Parathyroid adenoma (tissue), 2 donors: ENCODE measurements at regions not wholly inside any gene's neighbourhood (a gene's known extent, or its start where the extent isn't known, plus 50 kb on each side); places are given as distances from the start of the nearest gene placed in this dataset.

Experiments
- H2AFZ ChIP-seq: fragments of 300-600 bp; sonication (generic); one replicate; pipeline ENCODE4 v1.7.0; 2017; ENCODE audit warnings: antibody characterized with exemption, mild to moderate bottlenecking
- H3K27ac ChIP-seq: fragments of 300-600 bp; sonication (generic); one replicate; pipeline ENCODE4 v1.7.0; 2017
- H3K27me3 ChIP-seq: fragments of 300-600 bp; sonication (generic); one replicate; pipeline ENCODE4 v1.7.0; 2017; ENCODE audit warnings: low read length; ENCODE audit not compliant: control insufficient read depth, insufficient read depth
- H3K36me3 ChIP-seq: fragments of 300-600 bp; sonication (generic); one replicate; pipeline ENCODE4 v1.7.0; 2017; ENCODE audit warnings: low read length; ENCODE audit not compliant: control insufficient read depth, insufficient read depth
- H3K4me1 ChIP-seq: fragments of 300-600 bp; sonication (generic); one replicate; pipeline ENCODE4 v1.7.0; 2017; ENCODE audit warnings: control low read depth
- H3K4me2 ChIP-seq: fragments of 300-600 bp; sonication (generic); one replicate; pipeline ENCODE4 v1.7.0; 2017; ENCODE audit warnings: low read length
- H3K4me3 ChIP-seq: fragments of 300-600 bp; sonication (generic); one replicate; pipeline ENCODE4 v1.7.0; 2017; ENCODE audit warnings: low read depth, low read length
- H3K79me2 ChIP-seq: fragments of 300-600 bp; sonication (generic); one replicate; pipeline ENCODE4 v1.7.0; 2017; ENCODE audit warnings: control low read depth
- H3K9ac ChIP-seq: fragments of 300-600 bp; sonication (generic); one replicate; pipeline ENCODE4 v1.7.0; 2017; ENCODE audit warnings: mild to moderate bottlenecking
- H3K9me3 ChIP-seq: fragments of 300-600 bp; sonication (generic); one replicate; pipeline ENCODE4 v1.7.0; 2017; ENCODE audit warnings: low read length; ENCODE audit not compliant: control insufficient read depth
- CTCF ChIP-seq: fragments of 300-600 bp; sonication (generic); IDR thresholded peaks from one replicate; pipeline ENCODE4 v1.7.0; 2017; ENCODE audit warnings: antibody characterized with exemption, mild to moderate bottlenecking
- donor health status: primary hyperparathyroidism.

GRCh38 chr6:164534070-164534766, 775.2 kb downstream of the C6orf118 start:
- H3K27me3 ChIP-seq, result no peaks in the 10 kb centered on the region
- H3K27ac ChIP-seq, result no peak overlapping the region
- no peaks in the 10 kb centered on the region for H3K36me3 ChIP-seq
- H3K4me2 ChIP-seq, result no peak overlapping the region
- H3K9ac ChIP-seq, result no peak overlapping the region
- no peaks in the 10 kb centered on the region for H3K79me2 ChIP-seq
- H2AFZ ChIP-seq, result no peak overlapping the region
- no peaks in the 10 kb centered on the region for H3K4me1 ChIP-seq
- no peak overlapping the region for H3K4me3 ChIP-seq
- no peaks in the 10 kb centered on the region for H3K9me3 ChIP-seq
- no peak for TF ChIP-seq CTCF

GRCh38 chr6:164533045-164533362, 776.4 kb downstream of the C6orf118 start:
- Histone ChIP-seq H3K4me2 (no peak overlapping the region), H3K9ac (no peak overlapping the region), H3K79me2 (no peaks in the 10 kb centered on the region), H3K4me3 (no peak overlapping the region), H3K27ac (no peak overlapping the region), H3K4me1 (no peaks in the 10 kb centered on the region), H3K27me3 (no peaks in the 10 kb centered on the region), H3K36me3 (no peaks in the 10 kb centered on the region), H2AFZ (no peak overlapping the region), H3K9me3 (no peaks in the 10 kb centered on the region)
- no peak for TF ChIP-seq CTCF

GRCh38 chr6:164532198-164533044, 777.0 kb downstream of the C6orf118 start:
- no peak for TF ChIP-seq CTCF
- no peak overlapping the region for H3K9ac ChIP-seq
- H3K4me3 ChIP-seq, result no peak overlapping the region
- H3K27me3 ChIP-seq, result no peaks in the 10 kb centered on the region
- H3K36me3 ChIP-seq, result no peaks in the 10 kb centered on the region
- no peak overlapping the region for H3K4me2 ChIP-seq
- H3K9me3 ChIP-seq, result no peaks in the 10 kb centered on the region
- no peaks in the 10 kb centered on the region for H3K79me2 ChIP-seq
- no peak overlapping the region for H2AFZ ChIP-seq
- H3K4me1 ChIP-seq, result no peaks in the 10 kb centered on the region
- no peak overlapping the region for H3K27ac ChIP-seq

- Histone ChIP-seq H3K79me2 (no peaks in the 10 kb centered on the region), H2AFZ (no peak overlapping the region), H3K9ac (no peak overlapping the region), H3K27me3 (no peaks in the 10 kb centered on the region), H3K27ac (no peak overlapping the region), H3K4me2 (no peak overlapping the region), H3K4me3 (no peak overlapping the region), H3K4me1 (no peaks in the 10 kb centered on the region), H3K36me3 (no peaks in the 10 kb centered on the region), H3K9me3 (no peaks in the 10 kb centered on the region)
- TF ChIP-seq CTCF, result no peak
These were observed 777.7 kb downstream of the C6orf118 start for GRCh38 chr6:164531736-164532135.
